Upper lobe of left lung (tissue), 4 donors: ENCODE measurements at regions not wholly inside any gene's neighbourhood (a gene's known extent, or its start where the extent isn't known, plus 50 kb on each side); places are given as distances from the start of the nearest gene placed in this dataset.

Source experiments
- CTCF ChIP-seq, 6 experiments: fragments of 450-650 bp in 4 of 6; fragments of 200-600 bp in 2 of 6; sonication (generic) in 2 of 6; IDR thresholded peaks; one replicate each; pipeline ENCODE4 v1.5.1; 2016 to 2019; ENCODE audit warnings: antibody characterized with exemption in 6 of 6
- POLR2A ChIP-seq, 4 donors: fragments of 450-650 bp; IDR thresholded peaks; one replicate each; pipeline ENCODE4 v1.5.1; 2016 to 2017; ENCODE audit warnings: antibody characterized with exemption in 4 of 4, mild to moderate bottlenecking in 2 of 4

GRCh38 chrX:20519146-20519545 lies 252.4 kb upstream of the RPS6KA3 start:
- TF ChIP-seq POLR2A (IDR thresholded peaks at IDR 0.05) (no peak), CTCF (IDR thresholded peaks at IDR 0.05) (no peak)
